HG03064 (cell line): ENCODE measurements at regions not wholly inside any gene's neighbourhood (a gene's known extent, or its start where the extent isn't known, plus 50 kb on each side); places are given as distances from the start of the nearest gene placed in this dataset.

Experiments
- ATAC-seq: cut with Tn5 transposase; IDR thresholded peaks from one replicate; pipeline ENCODE4 v1.9.1; 2021; ENCODE audit warnings: low read depth; ENCODE audit not compliant: unreplicated experiment

DNA sequence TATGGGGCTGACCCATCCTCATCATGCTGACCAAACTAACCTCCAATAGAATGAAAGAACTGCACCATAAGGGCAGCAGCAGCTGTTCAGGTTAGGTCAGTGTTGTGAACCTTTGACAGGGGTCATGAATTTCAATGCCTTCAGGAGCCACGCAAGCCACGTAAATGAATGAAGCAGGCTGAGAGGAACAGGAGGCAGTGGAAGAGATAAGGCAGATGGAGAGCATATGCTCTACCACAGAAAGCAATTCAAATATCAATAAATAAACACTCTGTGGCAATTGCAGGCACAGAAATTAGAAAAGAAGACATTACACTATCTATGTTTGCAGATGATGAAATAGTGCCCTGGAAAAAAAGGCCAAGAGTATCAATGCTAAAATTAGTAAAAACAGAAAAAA is 56.3 kb downstream of the SCG2 start:
- ATAC-seq = no peak
